ENCODE measurements at regions not wholly inside any gene's neighbourhood (a gene's known extent, or its start where the extent isn't known, plus 50 kb on each side); places are given as distances from the start of the nearest gene placed in this dataset.
"Not testable (repeated sequence)": the region's sequence is repeated elsewhere in the genome, so short reads cannot be mapped to it uniquely, and the experiment has no call there.

DNA sequence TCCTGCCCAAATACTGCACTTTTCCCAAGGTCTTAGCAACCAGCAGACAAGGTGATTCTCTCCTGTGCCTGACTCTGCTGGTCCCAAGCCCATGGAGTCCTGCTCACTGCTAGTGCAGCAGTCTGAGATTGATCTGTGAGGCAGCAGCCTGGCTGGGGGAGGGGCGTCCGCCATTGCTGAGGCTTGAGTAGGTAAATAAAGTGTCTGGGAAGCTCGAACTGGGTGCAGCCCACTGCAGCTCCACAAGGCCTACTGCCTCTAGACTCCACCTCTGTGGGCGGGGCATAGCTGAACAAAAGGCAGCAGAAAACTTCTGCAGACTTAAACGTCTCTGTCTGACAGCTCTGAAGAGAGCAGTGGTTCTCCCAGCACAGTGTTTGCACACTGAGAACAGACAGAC, 258.7 kb downstream of the ABCC12 start:
- TF ChIP-seq POLR2A (IDR thresholded peaks at IDR 0.05) = not testable (repeated sequence)
- TF ChIP-seq, protein P1, sequence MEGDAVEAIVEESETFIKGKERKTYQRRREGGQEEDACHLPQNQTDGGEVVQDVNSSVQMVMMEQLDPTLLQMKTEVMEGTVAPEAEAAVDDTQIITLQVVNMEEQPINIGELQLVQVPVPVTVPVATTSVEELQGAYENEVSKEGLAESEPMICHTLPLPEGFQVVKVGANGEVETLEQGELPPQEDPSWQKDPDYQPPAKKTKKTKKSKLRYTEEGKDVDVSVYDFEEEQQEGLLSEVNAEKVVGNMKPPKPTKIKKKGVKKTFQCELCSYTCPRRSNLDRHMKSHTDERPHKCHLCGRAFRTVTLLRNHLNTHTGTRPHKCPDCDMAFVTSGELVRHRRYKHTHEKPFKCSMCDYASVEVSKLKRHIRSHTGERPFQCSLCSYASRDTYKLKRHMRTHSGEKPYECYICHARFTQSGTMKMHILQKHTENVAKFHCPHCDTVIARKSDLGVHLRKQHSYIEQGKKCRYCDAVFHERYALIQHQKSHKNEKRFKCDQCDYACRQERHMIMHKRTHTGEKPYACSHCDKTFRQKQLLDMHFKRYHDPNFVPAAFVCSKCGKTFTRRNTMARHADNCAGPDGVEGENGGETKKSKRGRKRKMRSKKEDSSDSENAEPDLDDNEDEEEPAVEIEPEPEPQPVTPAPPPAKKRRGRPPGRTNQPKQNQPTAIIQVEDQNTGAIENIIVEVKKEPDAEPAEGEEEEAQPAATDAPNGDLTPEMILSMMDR (IDR thresholded peaks at IDR 0.05) = not testable (repeated sequence)
